ENCODE measurements at regions not wholly inside any gene's neighbourhood (a gene's known extent, or its start where the extent isn't known, plus 50 kb on each side); places are given as distances from the start of the nearest gene placed in this dataset.

GRCh38 chr3:6124875-6125274 lies 736.0 kb upstream of the GRM7 start:
- no peak for DNase-seq

GRCh38 chr3:6125520-6125919 lies 735.4 kb upstream of the GRM7 start:
- no peak for DNase-seq

GRCh38 chr3:6132684-6133432 lies 728.1 kb upstream of the GRM7 start:
- no peak for DNase-seq

GRCh38 chr3:6142707-6143106 lies 718.2 kb upstream of the GRM7 start:
- no peak for DNase-seq

- no peak for DNase-seq
Observed at GRCh38 chr3:6147883-6148282, 713.0 kb upstream of the GRM7 start.

- no peak for DNase-seq
Observed at GRCh38 chr3:6155650-6156338, 705.1 kb upstream of the GRM7 start.

GRCh38 chr3:6165951-6166350 lies 695.0 kb upstream of the GRM7 start:
- no peak for DNase-seq

- no peak for DNase-seq
Observed at GRCh38 chr3:6168256-6168655, 692.7 kb upstream of the GRM7 start.

- DNase-seq: no peak
Observed at GRCh38 chr3:6172871-6173642, 687.9 kb upstream of the GRM7 start.

- DNase-seq: no peak
Observed at GRCh38 chr3:6177417-6177816, 683.5 kb upstream of the GRM7 start.

- no peak for DNase-seq
Observed at GRCh38 chr3:6179761-6180160, 681.2 kb upstream of the GRM7 start.

GRCh38 chr3:6180171-6180570 lies 680.7 kb upstream of the GRM7 start:
- no peak for DNase-seq

GRCh38 chr3:6182476-6182875 lies 678.4 kb upstream of the GRM7 start:
- DNase-seq: no peak

GRCh38 chr3:6182909-6183308 lies 678.0 kb upstream of the GRM7 start:
- no peak for DNase-seq

- DNase-seq: no peak
Observed at GRCh38 chr3:6189384-6189783, 671.5 kb upstream of the GRM7 start.

- DNase-seq: no peak
Observed at GRCh38 chr3:6204891-6205290, 656.0 kb upstream of the GRM7 start.

- no peak for DNase-seq
Observed at GRCh38 chr3:6216135-6217026, 644.5 kb upstream of the GRM7 start.

GRCh38 chr3:6220447-6220846 lies 640.5 kb upstream of the GRM7 start:
- DNase-seq: no peak

- no peak for DNase-seq
Observed at GRCh38 chr3:6222069-6222468, 638.8 kb upstream of the GRM7 start.

- no peak for DNase-seq
Observed at GRCh38 chr3:6223572-6223971, 637.3 kb upstream of the GRM7 start.

GRCh38 chr3:6228958-6229683 lies 631.8 kb upstream of the GRM7 start:
- DNase-seq: no peak

- no peak for DNase-seq
Observed at GRCh38 chr3:6229778-6230410, 631.0 kb upstream of the GRM7 start.
